DND-41 (cell line): ENCODE measurements at regions not wholly inside any gene's neighbourhood (a gene's known extent, or its start where the extent isn't known, plus 50 kb on each side); places are given as distances from the start of the nearest gene placed in this dataset.

ENCODE experiments used
- ATAC-seq: fragments of 200-7000 bp; cut with Tn5 transposase; 3 replicates; pipeline ENCODE4 v1.9.1; 2021; ENCODE audit warnings: low read depth; ENCODE audit not compliant: insufficient read depth
- DNase-seq: peaks from one replicate; pipeline ENCODE4 v3.0.0-alpha.2; 2020
- H2AFZ ChIP-seq: 2 replicates; pipeline ENCODE4 v1.6.0; 2012; ENCODE audit warnings: low read depth, low read length
- H3K27ac ChIP-seq: 2 replicates; pipeline ENCODE4 v1.5.1; 2012; ENCODE audit warnings: low read length, inconsistent platforms
- H3K27me3 ChIP-seq: fragments of 200-600 bp; sonication (generic); 2 replicates; pipeline ENCODE4 v1.6.0; 2012; ENCODE audit warnings: low read length, mild to moderate bottlenecking, inconsistent platforms; ENCODE audit not compliant: insufficient read depth, poor library complexity
- H3K36me3 ChIP-seq: 2 replicates; pipeline ENCODE4 v1.5.1; 2012; ENCODE audit warnings: low read length, inconsistent platforms; ENCODE audit not compliant: insufficient read depth
- H3K4me1 ChIP-seq: 2 replicates; pipeline ENCODE4 v1.5.1; 2012; ENCODE audit warnings: mild to moderate bottlenecking, low read length; ENCODE audit not compliant: insufficient read depth
- H3K4me2 ChIP-seq: 2 replicates; pipeline ENCODE4 v1.6.0; 2012; ENCODE audit warnings: mild to moderate bottlenecking, moderate library complexity, low read length, inconsistent platforms; ENCODE audit not compliant: insufficient read depth
- H3K4me3 ChIP-seq, 2 experiments: fragments of 200-600 bp in 1 of 2; shearing (Covaris generic) in 1 of 2; 2 replicates each; pipeline ENCODE4 v1.5.1; 2012 to 2016; ENCODE audit warnings: inconsistent platforms in 2 of 2, low read length in 2 of 2, mild to moderate bottlenecking in 2 of 2, low read depth in 1 of 2, moderate library complexity in 1 of 2
- H3K79me2 ChIP-seq: 2 replicates; pipeline ENCODE4 v1.6.0; 2012; ENCODE audit warnings: low read length, inconsistent platforms; ENCODE audit not compliant: insufficient read depth
- H3K9ac ChIP-seq: 2 replicates; pipeline ENCODE4 v1.6.0; 2012; ENCODE audit warnings: low read depth, mild to moderate bottlenecking, inconsistent platforms, low read length, moderate library complexity
- H3K9me3 ChIP-seq: 2 replicates; pipeline ENCODE4 v1.5.1; 2012; ENCODE audit warnings: low read length, moderate library complexity, mild to moderate bottlenecking, inconsistent platforms; ENCODE audit not compliant: insufficient read depth, severe bottlenecking
- H4K20me1 ChIP-seq: 2 replicates; pipeline ENCODE4 v1.6.0; 2012; ENCODE audit warnings: low read length; ENCODE audit not compliant: insufficient read depth
- CTCF ChIP-seq: IDR thresholded peaks from 2 replicates; pipeline ENCODE4 v1.5.1; 2012; ENCODE audit warnings: borderline replicate concordance, low read length, moderate library complexity, mild to moderate bottlenecking; ENCODE audit not compliant: poor library complexity, severe bottlenecking; ENCODE audit errors: extremely low read depth
- EZH2 ChIP-seq: IDR thresholded peaks from 3 replicates; pipeline ENCODE4 v1.6.1; 2012; ENCODE audit warnings: borderline replicate concordance, low read depth, mild to moderate bottlenecking, moderate library complexity, low read length, inconsistent platforms; ENCODE audit not compliant: severe bottlenecking

DNA sequence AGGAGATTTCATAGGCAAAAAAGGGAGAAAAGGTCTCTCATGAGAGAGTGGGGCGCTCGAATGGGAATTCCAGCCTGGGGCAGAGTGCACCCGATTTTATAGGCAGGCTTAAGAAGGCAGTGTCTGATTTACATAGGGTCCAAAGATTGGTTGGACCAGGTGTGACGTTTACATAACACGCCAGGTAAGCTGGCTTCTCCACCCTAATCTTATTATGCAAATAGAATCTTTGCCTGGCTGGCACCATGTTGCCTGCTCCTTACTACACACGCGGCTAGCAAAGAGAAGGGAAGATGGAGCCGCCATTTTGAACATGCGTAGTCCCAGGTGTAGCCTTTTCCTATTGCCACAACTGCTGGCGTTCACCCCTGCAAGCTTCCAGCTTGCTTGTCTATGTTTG lies 103.7 kb downstream of the SLC16A1 start:
- Histone ChIP-seq H3K9ac (no peak overlapping the region), H2AFZ (no peak overlapping the region), H3K36me3 (no peaks in the 10 kb centered on the region), H3K4me3 (no peak overlapping the region), H3K79me2 (no peaks in the 10 kb centered on the region), H3K4me2 (no peak overlapping the region), H3K4me1 (no peaks in the 10 kb centered on the region), H4K20me1 (no peaks in the 10 kb centered on the region), H3K27ac (no peak overlapping the region), H3K27me3 (no peaks in the 10 kb centered on the region), H3K9me3 (no peaks in the 10 kb centered on the region)
- DNase-seq (no peak), ATAC-seq (no peak)
- TF ChIP-seq EZH2: no peak
- no peak for TF ChIP-seq CTCF

- Histone ChIP-seq H3K79me2 (no peaks in the 10 kb centered on the region), H3K9me3 (no peaks in the 10 kb centered on the region), H4K20me1 (no peaks in the 10 kb centered on the region), H3K4me2 (no peak overlapping the region), H3K36me3 (no peaks in the 10 kb centered on the region), H3K9ac (no peak overlapping the region), H3K27me3 (no peaks in the 10 kb centered on the region), H3K4me1 (no peaks in the 10 kb centered on the region), H3K4me3 (no peak overlapping the region), H2AFZ (no peak overlapping the region), H3K27ac (no peak overlapping the region)
- DNase-seq (no peak), ATAC-seq (no peak)
- TF ChIP-seq EZH2: no peak
- no peak for TF ChIP-seq CTCF
These were observed 105.8 kb downstream of the SLC16A1 start for GRCh38 chr1:112850034-112850757.

DNA sequence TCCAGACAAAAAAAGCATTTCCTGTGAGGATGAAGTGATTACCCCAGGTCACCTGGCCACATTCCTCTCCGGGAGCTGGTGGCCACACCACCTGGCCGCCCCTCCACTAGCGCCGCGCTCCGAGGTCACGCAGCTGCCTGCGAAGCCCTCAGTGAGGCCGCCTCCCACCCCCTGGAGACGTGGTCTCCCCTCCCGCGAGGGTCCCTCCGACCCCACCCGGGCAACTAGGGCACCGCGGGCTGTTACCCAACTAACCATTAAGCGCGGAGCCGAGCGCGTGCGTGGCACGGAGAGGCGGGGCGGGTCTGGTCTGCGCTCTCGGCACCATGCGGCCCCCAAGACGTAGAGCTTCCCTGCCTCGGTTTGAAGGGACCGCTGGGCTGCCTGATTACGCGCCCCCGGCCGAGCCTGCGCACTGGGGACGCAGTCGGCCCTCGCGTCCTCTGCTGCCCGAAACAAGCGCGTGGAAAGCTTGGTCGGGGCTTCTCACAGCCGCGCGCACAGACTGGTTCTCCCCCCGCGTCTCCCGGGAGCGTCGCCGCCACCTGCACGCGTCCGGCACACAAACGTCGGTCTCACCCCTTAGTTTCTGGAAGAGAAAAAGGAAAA lies 106.5 kb downstream of the SLC16A1 start:
- Histone ChIP-seq H3K27me3 (no peaks in the 10 kb centered on the region), H3K4me3 (no peak overlapping the region), H3K27ac (no peak overlapping the region), H4K20me1 (no peaks in the 10 kb centered on the region), H3K4me2 (no peak overlapping the region), H2AFZ (no peak overlapping the region), H3K36me3 (no peaks in the 10 kb centered on the region), H3K79me2 (no peaks in the 10 kb centered on the region), H3K9me3 (no peaks in the 10 kb centered on the region), H3K4me1 (no peaks in the 10 kb centered on the region), H3K9ac (no peak overlapping the region)
- ATAC-seq: no peak; the same call in 2 of the 3 replicates
- no peak for DNase-seq
- no peak for TF ChIP-seq CTCF
- TF ChIP-seq EZH2: no peak
